GM12878 (cell line): ENCODE measurements at regions not wholly inside any gene's neighbourhood (a gene's known extent, or its start where the extent isn't known, plus 50 kb on each side); places are given as distances from the start of the nearest gene placed in this dataset.

Experiments
- ATAC-seq: fragments of 200-7000 bp; cut with Tn5 transposase; 3 replicates; pipeline ENCODE4 v1.9.1; 2020; ENCODE audit warnings: mild to moderate bottlenecking, moderate library complexity
- BruUV-seq: library from RNA; stranded (reverse); fragments of 400-500 nt; replicated peaks from 2 replicates; lab custom pipeline; 2021; lab: Mats Ljungman, UMichigan
- CTCF ChIA-PET: fragments of 300-600 bp; sonication (Branson Sonifier 250); formaldehyde crosslinking; extraction: SDS; loops from one replicate; lab custom pipeline; 2021; ENCODE audit warnings: inconsistent platforms; lab: Yijun Ruan, JAX
- POLR2A ChIA-PET: fragments of 350-600 bp; formaldehyde crosslinking; extraction: SDS; loops from one replicate; lab custom pipeline; 2021; ENCODE audit warnings: inconsistent platforms; lab: Charles Lee
- RAD21 ChIA-PET: fragments of 300-600 bp; sonication (Branson Sonifier 250); formaldehyde crosslinking; loops from one replicate; lab custom pipeline; 2023; ENCODE audit warnings: antibody characterized with exemption; ENCODE audit not compliant: unreplicated experiment; lab: Charles Lee
- SMC1A ChIA-PET: fragments of 300-600 bp; sonication (Branson Sonifier 250); formaldehyde crosslinking; loops from one replicate; lab custom pipeline; 2023; ENCODE audit not compliant: unreplicated experiment, uncharacterized antibody; lab: Charles Lee
- DNase-seq: peaks from one replicate; pipeline ENCODE4 v3.0.0-alpha.2; 2011; ENCODE audit warnings: low read depth, low spot score
- FAIRE-seq: peaks from 3 replicates; lab custom pipeline; 2011; peaks lifted over from hg19 to GRCh38; lab: Jason Lieb, UNC
- H2AFZ ChIP-seq: 2 replicates; pipeline ENCODE4 v1.6.0; 2011; ENCODE audit warnings: low read depth, low read length, control low read depth; ENCODE audit not compliant: control insufficient read depth
- H3K27ac ChIP-seq: 2 replicates; pipeline ENCODE4 v1.5.1; 2011; ENCODE audit warnings: control low read depth; ENCODE audit not compliant: control insufficient read depth, insufficient read depth
- H3K27me3 ChIP-seq, 2 experiments: replicated peaks in 1 of 2; 2 replicates each; pipeline versions ENCODE4 v1.6.0 to v1.6.1; 2011; ENCODE audit warnings: low read length in 1 of 2; ENCODE audit not compliant: control insufficient read depth in 2 of 2, insufficient read depth in 2 of 2
- H3K36me3 ChIP-seq, 2 experiments: 2 replicates each; pipeline ENCODE4 v1.5.1; 2011; ENCODE audit warnings: low read length in 1 of 2; ENCODE audit not compliant: control insufficient read depth in 2 of 2, insufficient read depth in 2 of 2
- H3K4me1 ChIP-seq: 2 replicates; pipeline ENCODE4 v1.6.1; 2011; ENCODE audit warnings: mild to moderate bottlenecking, low read length, moderate library complexity, mixed read lengths; ENCODE audit not compliant: control insufficient read depth, insufficient read depth
- H3K4me2 ChIP-seq: 2 replicates; pipeline ENCODE4 v1.6.0; 2011; ENCODE audit warnings: control low read depth; ENCODE audit not compliant: control insufficient read depth, insufficient read depth
- H3K4me3 ChIP-seq: fragments of 200-600 bp; sonication (generic); 2 replicates; pipeline ENCODE4 v1.5.1; 2016
- H3K79me2 ChIP-seq: 2 replicates; pipeline ENCODE4 v1.6.0; 2011; ENCODE audit warnings: low read length; ENCODE audit not compliant: control insufficient read depth, insufficient read depth
- H3K9ac ChIP-seq: 2 replicates; pipeline ENCODE4 v1.8.0; 2011; ENCODE audit warnings: low read length, control low read depth, mixed read lengths; ENCODE audit not compliant: control insufficient read depth, insufficient read depth
- H3K9me3 ChIP-seq: replicated peaks from 3 replicates; pipeline ENCODE4 v1.5.1; 2011; ENCODE audit warnings: mild to moderate bottlenecking, low read length; ENCODE audit not compliant: control insufficient read depth, insufficient read depth
- H4K20me1 ChIP-seq: 2 replicates; pipeline ENCODE4 v1.6.0; 2011; ENCODE audit not compliant: control insufficient read depth, insufficient read depth
- CREB1 ChIP-seq: IDR thresholded peaks from 2 replicates; pipeline ENCODE4 v1.6.1; 2012; ENCODE audit warnings: low read depth, mild to moderate bottlenecking, inconsistent platforms
- EZH2 ChIP-seq: IDR thresholded peaks from 2 replicates; pipeline ENCODE4 v1.6.1; 2012; ENCODE audit warnings: low read depth, mild to moderate bottlenecking, control low read depth, inconsistent platforms, low read length, borderline replicate concordance; ENCODE audit not compliant: control insufficient read depth
- FOXM1 ChIP-seq: IDR thresholded peaks from 2 replicates; pipeline ENCODE4 v1.6.1; 2012; ENCODE audit warnings: low read depth, mild to moderate bottlenecking, inconsistent platforms, low read length, moderate library complexity
- IKZF2 ChIP-seq, 2 experiments: fragments of 450-650 bp; IDR thresholded peaks; 2 replicates each; pipeline ENCODE4 v1.6.1; 2017; ENCODE audit warnings: mild to moderate bottlenecking in 2 of 2, moderate library complexity in 2 of 2
- IRF5 ChIP-seq: fragments of 450-650 bp; IDR thresholded peaks from 2 replicates; pipeline ENCODE4 v1.6.1; 2017; ENCODE audit warnings: borderline replicate concordance
- KLF5 ChIP-seq: fragments of 450-650 bp; IDR thresholded peaks from 2 replicates; pipeline ENCODE4 v1.6.1; 2014; ENCODE audit warnings: mild to moderate bottlenecking; ENCODE audit not compliant: partially characterized antibody
- TAF1 ChIP-seq: IDR thresholded peaks from 2 replicates; pipeline ENCODE4 v1.6.1; 2011; ENCODE audit warnings: mild to moderate bottlenecking, low read depth, low read length, borderline replicate concordance
- WRNIP1 ChIP-seq: IDR thresholded peaks from 2 replicates; pipeline ENCODE4 v1.6.1; 2011; ENCODE audit warnings: low read depth, low read length, improper control_type of control experiment, borderline replicate concordance
- YBX1 ChIP-seq: fragments of 450-650 bp; IDR thresholded peaks from 2 replicates; pipeline ENCODE4 v1.6.1; 2016; ENCODE audit warnings: antibody characterized with exemption
- ZNF622 ChIP-seq: fragments of 450-650 bp; IDR thresholded peaks from 2 replicates; pipeline ENCODE4 v1.6.1; 2017; ENCODE audit warnings: mild to moderate bottlenecking, inconsistent platforms
- WGBS: methylation state at CpG from one replicate; pipeline ENCODE4 v1.1.6; 2016; ENCODE audit warnings: low lambda C conversion rate; ENCODE audit not compliant: insufficient replicate concordance, insufficient coverage; ENCODE audit errors: missing lambda C conversion rate; 5-methylcytosine and 5-hydroxymethylcytosine counted together
- in situ Hi-C: fragments of 300-500 bp; cut with MboI; formaldehyde crosslinking; loops from 9 replicates; pipeline ENCODE4 v1.14.3; 2018; ENCODE audit warnings: mixed read lengths
- intact Hi-C: fragments of 100-400 bp; cut with micrococcal nuclease; formaldehyde crosslinking; loops from one replicate; pipeline ENCODE4 v1.14.2; 2022; ENCODE audit not compliant: unreplicated experiment

DNA sequence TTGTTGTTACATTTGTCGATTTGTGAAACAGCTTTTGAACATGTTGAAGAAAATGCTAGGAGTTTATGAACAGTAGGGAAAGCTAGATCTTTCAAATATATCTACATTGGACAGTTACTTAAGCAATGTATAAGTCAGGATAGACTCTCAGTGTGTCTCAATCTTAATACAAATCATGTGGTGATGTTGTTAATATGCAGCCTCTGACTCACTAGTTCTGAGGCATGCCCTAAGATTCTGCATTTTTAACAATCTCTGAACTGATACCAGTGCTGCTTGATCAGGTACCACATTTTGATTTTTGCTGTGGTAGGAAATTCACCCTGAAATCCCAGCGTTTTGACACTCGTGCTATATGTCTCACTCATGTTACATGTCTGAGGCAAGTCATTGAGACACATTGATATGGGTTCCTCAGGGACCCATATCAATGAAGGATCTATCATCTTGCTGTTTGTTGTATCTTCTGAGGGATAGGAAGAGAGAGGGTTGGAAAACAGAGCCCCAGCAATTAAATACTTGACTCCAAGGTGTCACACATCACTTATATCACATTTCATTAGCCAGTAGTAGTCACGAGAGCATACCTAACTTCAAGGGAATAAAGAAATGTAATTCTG is 597.9 kb downstream of the TAFA4 start:
- FAIRE-seq (no peak), DNase-seq (no peak), ATAC-seq (no peak)
- Histone ChIP-seq H2AFZ (no peak overlapping the region), H3K4me2 (no peak overlapping the region), H4K20me1 (no peaks in the 10 kb centered on the region), H3K9ac (no peak overlapping the region), H3K4me1 (no peaks in the 10 kb centered on the region), H3K4me3 (no peak overlapping the region), H3K27me3 (no peaks in the 10 kb centered on the region), H3K27ac (no peak overlapping the region), H3K36me3 (no peaks in the 10 kb centered on the region), H3K79me2 (no peaks in the 10 kb centered on the region), H3K9me3 (no peaks in the 10 kb centered on the region)
- CTCF ChIA-PET: no interaction called here
- SMC1A ChIA-PET: interaction anchor here (0.7 kb wide), 1 partner anchor 11 kb away, joined by 4 read pairs; no protein-coding TSS in a partner anchor
- no TSS peak for BruUV-seq
- RAD21 ChIA-PET: no interaction called here
- intact Hi-C loops (no loop called here), in situ Hi-C loops (no loop called here)
- POLR2A ChIA-PET: no interaction called here
- 3% methylated on average over 4 of the region's 4 CpGs for WGBS
- no peak for TF ChIP-seq KLF5
- no peak for TF ChIP-seq IKZF2 (IDR thresholded peaks at IDR 0.05)
- no peak for TF ChIP-seq ZNF622
- no peak for TF ChIP-seq CREB1
- no peak for TF ChIP-seq TAF1
- no peak for TF ChIP-seq FOXM1
- no peak for TF ChIP-seq WRNIP1
- no peak for TF ChIP-seq EZH2
- no peak for TF ChIP-seq YBX1
- no peak for TF ChIP-seq IRF5
